ENCODE measurements at regions not wholly inside any gene's neighbourhood (a gene's known extent, or its start where the extent isn't known, plus 50 kb on each side); places are given as distances from the start of the nearest gene placed in this dataset.

GRCh38 chr9:90017679-90018078 is 412.9 kb downstream of the GADD45G start:
- no peak for DNase-seq

GRCh38 chr9:90018688-90019087 is 413.9 kb downstream of the GADD45G start:
- no peak for DNase-seq

- no peak for DNase-seq
Observed at GRCh38 chr9:90019626-90020025, 414.8 kb downstream of the GADD45G start.

- no peak for DNase-seq
Observed at GRCh38 chr9:90020276-90020871, 415.6 kb downstream of the GADD45G start.

- no peak for DNase-seq
Observed at GRCh38 chr9:90021216-90021906, 416.5 kb downstream of the GADD45G start.

GRCh38 chr9:90022474-90022873 is 417.7 kb downstream of the GADD45G start:
- no peak for DNase-seq

- no peak for DNase-seq
Observed at GRCh38 chr9:90023861-90024260, 419.0 kb downstream of the GADD45G start.

GRCh38 chr9:90024409-90024808 is 419.6 kb downstream of the GADD45G start:
- DNase-seq = no peak

- no peak for DNase-seq
Observed at GRCh38 chr9:90024823-90025222, 420.0 kb downstream of the GADD45G start.

GRCh38 chr9:90025816-90026215 is 421.0 kb downstream of the GADD45G start:
- no peak for DNase-seq

- no peak for DNase-seq
Observed at GRCh38 chr9:90027296-90027790, 422.5 kb downstream of the GADD45G start.

- no peak for DNase-seq
Observed at GRCh38 chr9:90029386-90029785, 424.6 kb downstream of the GADD45G start.

- DNase-seq = no peak
Observed at GRCh38 chr9:90029996-90030395, 425.2 kb downstream of the GADD45G start.

GRCh38 chr9:90032296-90033027 is 427.6 kb downstream of the GADD45G start:
- no peak for DNase-seq

GRCh38 chr9:90033028-90033650 is 428.3 kb downstream of the GADD45G start:
- no peak for DNase-seq

- no peak for DNase-seq
Observed at GRCh38 chr9:90034071-90034470, 429.3 kb downstream of the GADD45G start.

- no peak for DNase-seq
Observed at GRCh38 chr9:90035471-90035870, 430.7 kb downstream of the GADD45G start.

- DNase-seq = no peak
Observed at GRCh38 chr9:90037146-90037797, 432.5 kb downstream of the GADD45G start.

- DNase-seq = no peak
Observed at GRCh38 chr9:90038763-90039162, 434.0 kb downstream of the GADD45G start.

GRCh38 chr9:90044263-90044662 is 439.5 kb downstream of the GADD45G start:
- no peak for DNase-seq

GRCh38 chr9:90044710-90045151 is 439.9 kb downstream of the GADD45G start:
- no peak for DNase-seq

GRCh38 chr9:90046317-90046861 is 441.6 kb downstream of the GADD45G start:
- DNase-seq = no peak

GRCh38 chr9:90047828-90048227 is 443.0 kb downstream of the GADD45G start:
- DNase-seq = no peak
